BE2C (cell line): ENCODE measurements at regions not wholly inside any gene's neighbourhood (a gene's known extent, or its start where the extent isn't known, plus 50 kb on each side); places are given as distances from the start of the nearest gene placed in this dataset.

Experiments
- DNase-seq: peaks from one replicate; pipeline ENCODE4 v3.0.0-alpha.2; 2020
- H3K27me3 ChIP-seq: fragments of 250-450 bp; sonication (Bioruptor Pico); 2 replicates; pipeline ENCODE4 v1.5.1; 2020; ENCODE audit warnings: mild to moderate bottlenecking
- H3K36me3 ChIP-seq: fragments of 250-450 bp; sonication (Bioruptor Pico); 2 replicates; pipeline ENCODE4 v1.5.1; 2020; ENCODE audit warnings: mild to moderate bottlenecking
- H3K4me1 ChIP-seq: fragments of 250-450 bp; sonication (Bioruptor Pico); 2 replicates; pipeline ENCODE4 v1.5.1; 2020
- H3K4me3 ChIP-seq: 2 replicates; pipeline ENCODE4 v1.5.1; 2011; ENCODE audit warnings: low read depth, low read length
- H3K9me3 ChIP-seq: fragments of 250-450 bp; sonication (Bioruptor Pico); 2 replicates; pipeline ENCODE4 v1.5.1; 2020
- TF ChIP-seq, protein P1 (sequence below): IDR thresholded peaks from 2 replicates; pipeline ENCODE4 v1.5.1; 2012; ENCODE audit warnings: mild to moderate bottlenecking, low read depth, low read length

DNA sequence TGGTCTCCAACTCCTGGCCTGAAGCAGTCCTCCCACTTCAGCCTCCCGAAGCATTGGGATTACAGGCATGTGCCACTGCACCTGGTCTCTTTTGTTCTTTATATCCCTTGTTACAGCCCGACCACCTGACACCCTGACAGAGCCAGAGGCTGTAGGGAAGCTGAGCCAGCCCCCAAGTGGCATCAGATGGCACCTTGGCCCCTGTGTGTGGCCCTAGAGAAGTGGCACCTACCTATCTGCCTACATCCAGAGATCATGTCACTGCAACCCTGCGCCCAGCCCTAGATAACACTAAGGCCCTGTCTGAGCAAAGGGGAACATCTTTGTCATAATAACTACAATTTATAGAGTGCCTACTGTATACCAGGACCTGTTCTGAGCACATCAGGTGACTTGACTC is 235.0 kb downstream of the AACS start:
- no peaks in the 10 kb centered on the region; the same call in 1 of the 2 replicates for H3K9me3 ChIP-seq
- H3K36me3 ChIP-seq, result no peaks in the 10 kb centered on the region
- H3K27me3 ChIP-seq, result no peaks in the 10 kb centered on the region
- no peaks in the 10 kb centered on the region for H3K4me1 ChIP-seq
- no peak overlapping the region for H3K4me3 ChIP-seq
- DNase-seq, result no peak
- TF ChIP-seq, protein P1, sequence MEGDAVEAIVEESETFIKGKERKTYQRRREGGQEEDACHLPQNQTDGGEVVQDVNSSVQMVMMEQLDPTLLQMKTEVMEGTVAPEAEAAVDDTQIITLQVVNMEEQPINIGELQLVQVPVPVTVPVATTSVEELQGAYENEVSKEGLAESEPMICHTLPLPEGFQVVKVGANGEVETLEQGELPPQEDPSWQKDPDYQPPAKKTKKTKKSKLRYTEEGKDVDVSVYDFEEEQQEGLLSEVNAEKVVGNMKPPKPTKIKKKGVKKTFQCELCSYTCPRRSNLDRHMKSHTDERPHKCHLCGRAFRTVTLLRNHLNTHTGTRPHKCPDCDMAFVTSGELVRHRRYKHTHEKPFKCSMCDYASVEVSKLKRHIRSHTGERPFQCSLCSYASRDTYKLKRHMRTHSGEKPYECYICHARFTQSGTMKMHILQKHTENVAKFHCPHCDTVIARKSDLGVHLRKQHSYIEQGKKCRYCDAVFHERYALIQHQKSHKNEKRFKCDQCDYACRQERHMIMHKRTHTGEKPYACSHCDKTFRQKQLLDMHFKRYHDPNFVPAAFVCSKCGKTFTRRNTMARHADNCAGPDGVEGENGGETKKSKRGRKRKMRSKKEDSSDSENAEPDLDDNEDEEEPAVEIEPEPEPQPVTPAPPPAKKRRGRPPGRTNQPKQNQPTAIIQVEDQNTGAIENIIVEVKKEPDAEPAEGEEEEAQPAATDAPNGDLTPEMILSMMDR, result no peak

DNA sequence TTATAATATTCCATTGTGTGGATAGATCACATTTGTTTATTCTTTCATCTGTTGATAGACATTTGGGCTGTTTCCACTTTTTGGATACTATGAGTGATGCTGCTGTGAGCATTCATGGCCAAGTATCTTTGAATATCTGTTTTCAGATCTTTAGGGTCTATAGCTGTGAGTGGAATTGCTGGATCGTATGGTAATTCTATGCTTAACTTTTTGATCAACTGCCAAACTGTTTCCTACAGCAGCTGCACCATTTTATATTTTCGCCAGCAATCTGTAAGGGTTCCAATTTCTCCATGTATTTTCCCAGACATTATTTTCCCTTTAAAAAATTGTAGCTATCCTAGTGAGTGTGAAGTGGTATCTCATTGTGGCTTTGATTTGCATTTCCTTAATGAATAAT is 238.1 kb downstream of the AACS start:
- no peaks in the 10 kb centered on the region; the same call in 1 of the 2 replicates for H3K9me3 ChIP-seq
- H3K4me1 ChIP-seq, result no peaks in the 10 kb centered on the region
- H3K36me3 ChIP-seq, result no peaks in the 10 kb centered on the region
- TF ChIP-seq, protein P1, result no peak
- no peak overlapping the region for H3K4me3 ChIP-seq
- DNase-seq, result no peak
- no peaks in the 10 kb centered on the region for H3K27me3 ChIP-seq

DNA sequence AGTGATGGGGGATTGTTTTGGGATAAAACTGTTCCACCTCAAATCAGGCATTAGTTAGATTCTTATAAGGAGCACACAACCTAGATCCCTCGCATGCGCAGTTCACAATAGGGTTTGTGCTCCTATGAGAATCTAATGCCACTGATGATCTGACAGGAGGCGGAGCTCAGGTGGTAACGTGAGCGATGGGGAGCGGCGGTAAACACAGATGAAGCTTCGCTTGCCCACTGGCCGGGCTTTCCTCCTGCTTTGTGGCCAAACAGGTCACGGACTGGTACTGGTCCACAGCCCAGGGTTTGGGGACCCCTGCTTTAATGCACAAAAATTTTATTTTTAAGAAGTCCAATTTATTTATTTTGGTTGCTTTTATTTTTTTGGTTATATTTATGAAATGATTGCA is 238.8 kb downstream of the AACS start:
- H3K4me3 ChIP-seq, result no peak overlapping the region
- H3K27me3 ChIP-seq, result no peaks in the 10 kb centered on the region
- no peak for DNase-seq
- H3K36me3 ChIP-seq, result no peaks in the 10 kb centered on the region
- H3K4me1 ChIP-seq, result no peaks in the 10 kb centered on the region
- no peaks in the 10 kb centered on the region; the same call in 1 of the 2 replicates for H3K9me3 ChIP-seq
- TF ChIP-seq, protein P1, result no peak

DNA sequence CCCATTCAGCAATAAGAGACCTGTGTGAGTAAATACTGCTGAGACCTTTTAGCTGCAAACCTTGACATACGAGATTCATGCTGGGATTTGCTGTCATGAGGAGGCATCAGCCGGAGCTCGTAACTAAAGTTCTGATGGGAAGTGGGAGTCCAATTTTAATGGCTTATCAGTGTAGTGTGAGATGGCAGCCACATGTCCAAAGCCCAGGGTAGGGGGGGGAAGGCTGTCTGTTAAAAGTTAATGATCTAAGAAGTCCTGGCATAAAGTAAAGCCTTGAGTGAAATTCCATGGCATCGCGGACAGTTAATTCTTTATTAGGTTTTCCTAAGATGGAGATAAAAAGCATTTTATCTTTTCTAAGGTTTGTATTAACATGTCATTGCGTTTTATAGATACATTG is 240.0 kb downstream of the AACS start:
- Histone ChIP-seq H3K4me3 (no peak overlapping the region), H3K27me3 (no peaks in the 10 kb centered on the region), H3K9me3 (no peaks in the 10 kb centered on the region; the same call in 1 of the 2 replicates), H3K36me3 (no peaks in the 10 kb centered on the region), H3K4me1 (no peaks in the 10 kb centered on the region)
- TF ChIP-seq, protein P1, result no peak
- DNase-seq, result no peak

DNA sequence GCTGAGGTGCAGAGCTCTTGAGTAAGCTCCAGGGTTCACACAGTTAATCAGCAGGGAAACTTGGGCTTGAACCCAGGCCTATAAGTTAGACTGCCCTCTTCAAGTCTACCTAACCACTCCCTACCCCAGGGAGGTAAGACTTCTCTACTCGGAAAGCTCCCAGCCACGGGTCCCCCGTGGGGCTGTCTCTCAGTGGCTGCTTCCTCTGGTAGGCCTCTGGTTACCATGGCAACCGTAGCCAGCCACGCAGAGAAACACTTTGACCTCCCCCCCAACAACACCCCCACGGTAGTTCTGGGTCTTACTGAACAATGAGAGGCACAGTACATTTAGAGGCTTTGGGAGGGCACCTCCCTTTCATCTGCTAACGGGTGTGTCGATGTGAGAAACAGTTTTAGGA is 245.2 kb downstream of the AACS start:
- no peaks in the 10 kb centered on the region for H3K9me3 ChIP-seq

DNA sequence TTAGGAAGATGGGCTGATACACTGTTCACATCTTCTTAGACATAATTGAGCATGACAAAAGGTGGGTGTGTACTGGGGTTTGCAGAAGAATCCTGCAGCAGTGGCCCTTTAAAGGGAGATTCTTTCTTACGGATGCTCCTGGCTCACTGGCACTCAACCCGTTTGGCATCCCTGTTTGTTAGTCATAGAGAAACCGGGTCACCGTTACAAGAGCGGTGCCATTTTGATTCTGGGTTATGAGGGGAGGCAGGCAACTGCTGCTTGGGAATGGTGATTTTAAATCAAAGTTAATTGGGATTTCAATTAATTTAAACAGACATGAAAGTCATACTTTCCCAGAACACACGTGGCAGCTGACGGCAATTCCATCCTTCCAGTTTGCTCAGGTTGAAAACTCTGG is 245.8 kb downstream of the AACS start:
- Histone ChIP-seq H3K4me3 (no peak overlapping the region), H3K4me1 (no peaks in the 10 kb centered on the region), H3K9me3 (no peaks in the 10 kb centered on the region), H3K36me3 (no peaks in the 10 kb centered on the region), H3K27me3 (no peaks in the 10 kb centered on the region)
- DNase-seq, result no peak
- TF ChIP-seq, protein P1, result no peak

More for the DNA sequence above, 245.2 kb downstream of the AACS start:
- Histone ChIP-seq H3K36me3 (no peaks in the 10 kb centered on the region), H3K4me3 (no peak overlapping the region), H3K4me1 (no peaks in the 10 kb centered on the region), H3K27me3 (no peaks in the 10 kb centered on the region)
- no peak for DNase-seq
- TF ChIP-seq, protein P1, result no peak
